K562 (cell line): ENCODE measurements at regions not wholly inside any gene's neighbourhood (a gene's known extent, or its start where the extent isn't known, plus 50 kb on each side); places are given as distances from the start of the nearest gene placed in this dataset.

Source experiments
- BCOR ChIP-seq: fragments of 450-650 bp; IDR thresholded peaks from 2 replicates; pipeline ENCODE4 v1.6.1; 2016
- BHLHE40 ChIP-seq: IDR thresholded peaks from 2 replicates; pipeline ENCODE4 v1.6.1; 2011; ENCODE audit warnings: low read length, improper control_type of control experiment
- DIDO1 ChIP-seq: fragments of 450-650 bp; IDR thresholded peaks from 2 replicates; pipeline ENCODE4 v1.6.1; 2016; ENCODE audit warnings: low read depth, missing biosample characterization, missing genetic modification characterization
- HSF4 ChIP-seq: fragments of 250-450 bp; sonication (Bioruptor Pico); IDR thresholded peaks from 2 replicates; pipeline ENCODE4 v2.1.2; 2022; ENCODE audit warnings: mild to moderate bottlenecking, moderate library complexity, borderline replicate concordance
- L3MBTL2 ChIP-seq: fragments of 450-650 bp; IDR thresholded peaks from 2 replicates; pipeline ENCODE4 v1.6.1; 2016; ENCODE audit warnings: mild to moderate bottlenecking, moderate library complexity
- MTA2 ChIP-seq: fragments of 450-650 bp; IDR thresholded peaks from 2 replicates; pipeline ENCODE4 v1.6.1; 2016; ENCODE audit warnings: low read depth
- PURB ChIP-seq: sonication (generic); formaldehyde crosslinking; IDR thresholded peaks from 2 replicates; pipeline ENCODE4 v1.9.0; 2021; ENCODE audit warnings: low read depth, mild to moderate bottlenecking, missing genetic modification reagents
- ZKSCAN3 ChIP-seq: fragments of 250-450 bp; sonication (Bioruptor Pico); IDR thresholded peaks from 2 replicates; pipeline ENCODE4 v1.4.0; 2020
- ZNF184 ChIP-seq: sonication (generic); formaldehyde crosslinking; IDR thresholded peaks from 2 replicates; pipeline ENCODE4 v1.5.0; 2020; ENCODE audit warnings: missing genetic modification reagents
- ZNF274 ChIP-seq: IDR thresholded peaks from 2 replicates; pipeline ENCODE4 v1.6.1; 2011; ENCODE audit warnings: low read depth, mild to moderate bottlenecking, low read length, moderate library complexity, borderline replicate concordance
- ZNF408 ChIP-seq: fragments of 250-450 bp; sonication (Bioruptor Pico); IDR thresholded peaks from 2 replicates; pipeline ENCODE4 v1.4.0; 2020; ENCODE audit warnings: low read depth, mild to moderate bottlenecking, moderate library complexity
- TF ChIP-seq, protein P1 (sequence below): fragments of 450-650 bp; IDR thresholded peaks from 2 replicates; pipeline ENCODE4 v1.6.1; 2016; ENCODE audit warnings: mild to moderate bottlenecking, moderate library complexity
- TF ChIP-seq, protein P2 (sequence below): fragments of 250-450 bp; sonication (Bioruptor Pico); IDR thresholded peaks from 2 replicates; pipeline ENCODE4 v1.5.0; 2022; ENCODE audit warnings: mild to moderate bottlenecking
- TF ChIP-seq, protein P3 (sequence below): fragments of 250-450 bp; sonication (Bioruptor Pico); IDR thresholded peaks from 2 replicates; pipeline ENCODE4 v1.5.0; 2021
- TF ChIP-seq, protein P4 (sequence below): IDR thresholded peaks from 2 replicates; pipeline ENCODE4 v1.6.1; 2016; ENCODE audit warnings: missing genetic modification characterization, missing compliant biosample characterization

DNA sequence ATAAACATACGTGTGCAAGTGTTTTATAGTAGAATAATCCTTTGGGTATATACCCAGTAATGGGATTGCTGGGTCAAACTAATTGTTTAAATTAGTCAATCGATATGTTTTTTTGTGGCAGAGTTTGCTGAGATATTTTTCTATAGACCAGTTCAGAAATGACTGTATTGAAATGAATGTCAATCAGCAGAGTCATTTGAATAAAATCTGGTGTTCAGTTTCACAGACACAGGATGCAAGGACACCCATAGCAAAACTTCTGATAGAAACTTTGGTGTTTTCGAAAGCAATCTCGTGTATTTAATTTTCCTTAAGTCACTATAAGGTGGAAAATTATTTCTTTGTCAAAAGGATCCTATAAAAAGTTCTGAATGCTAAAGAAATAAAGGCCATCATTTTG is 434.4 kb downstream of the RAP2B start (continued):
- TF ChIP-seq, protein P1, sequence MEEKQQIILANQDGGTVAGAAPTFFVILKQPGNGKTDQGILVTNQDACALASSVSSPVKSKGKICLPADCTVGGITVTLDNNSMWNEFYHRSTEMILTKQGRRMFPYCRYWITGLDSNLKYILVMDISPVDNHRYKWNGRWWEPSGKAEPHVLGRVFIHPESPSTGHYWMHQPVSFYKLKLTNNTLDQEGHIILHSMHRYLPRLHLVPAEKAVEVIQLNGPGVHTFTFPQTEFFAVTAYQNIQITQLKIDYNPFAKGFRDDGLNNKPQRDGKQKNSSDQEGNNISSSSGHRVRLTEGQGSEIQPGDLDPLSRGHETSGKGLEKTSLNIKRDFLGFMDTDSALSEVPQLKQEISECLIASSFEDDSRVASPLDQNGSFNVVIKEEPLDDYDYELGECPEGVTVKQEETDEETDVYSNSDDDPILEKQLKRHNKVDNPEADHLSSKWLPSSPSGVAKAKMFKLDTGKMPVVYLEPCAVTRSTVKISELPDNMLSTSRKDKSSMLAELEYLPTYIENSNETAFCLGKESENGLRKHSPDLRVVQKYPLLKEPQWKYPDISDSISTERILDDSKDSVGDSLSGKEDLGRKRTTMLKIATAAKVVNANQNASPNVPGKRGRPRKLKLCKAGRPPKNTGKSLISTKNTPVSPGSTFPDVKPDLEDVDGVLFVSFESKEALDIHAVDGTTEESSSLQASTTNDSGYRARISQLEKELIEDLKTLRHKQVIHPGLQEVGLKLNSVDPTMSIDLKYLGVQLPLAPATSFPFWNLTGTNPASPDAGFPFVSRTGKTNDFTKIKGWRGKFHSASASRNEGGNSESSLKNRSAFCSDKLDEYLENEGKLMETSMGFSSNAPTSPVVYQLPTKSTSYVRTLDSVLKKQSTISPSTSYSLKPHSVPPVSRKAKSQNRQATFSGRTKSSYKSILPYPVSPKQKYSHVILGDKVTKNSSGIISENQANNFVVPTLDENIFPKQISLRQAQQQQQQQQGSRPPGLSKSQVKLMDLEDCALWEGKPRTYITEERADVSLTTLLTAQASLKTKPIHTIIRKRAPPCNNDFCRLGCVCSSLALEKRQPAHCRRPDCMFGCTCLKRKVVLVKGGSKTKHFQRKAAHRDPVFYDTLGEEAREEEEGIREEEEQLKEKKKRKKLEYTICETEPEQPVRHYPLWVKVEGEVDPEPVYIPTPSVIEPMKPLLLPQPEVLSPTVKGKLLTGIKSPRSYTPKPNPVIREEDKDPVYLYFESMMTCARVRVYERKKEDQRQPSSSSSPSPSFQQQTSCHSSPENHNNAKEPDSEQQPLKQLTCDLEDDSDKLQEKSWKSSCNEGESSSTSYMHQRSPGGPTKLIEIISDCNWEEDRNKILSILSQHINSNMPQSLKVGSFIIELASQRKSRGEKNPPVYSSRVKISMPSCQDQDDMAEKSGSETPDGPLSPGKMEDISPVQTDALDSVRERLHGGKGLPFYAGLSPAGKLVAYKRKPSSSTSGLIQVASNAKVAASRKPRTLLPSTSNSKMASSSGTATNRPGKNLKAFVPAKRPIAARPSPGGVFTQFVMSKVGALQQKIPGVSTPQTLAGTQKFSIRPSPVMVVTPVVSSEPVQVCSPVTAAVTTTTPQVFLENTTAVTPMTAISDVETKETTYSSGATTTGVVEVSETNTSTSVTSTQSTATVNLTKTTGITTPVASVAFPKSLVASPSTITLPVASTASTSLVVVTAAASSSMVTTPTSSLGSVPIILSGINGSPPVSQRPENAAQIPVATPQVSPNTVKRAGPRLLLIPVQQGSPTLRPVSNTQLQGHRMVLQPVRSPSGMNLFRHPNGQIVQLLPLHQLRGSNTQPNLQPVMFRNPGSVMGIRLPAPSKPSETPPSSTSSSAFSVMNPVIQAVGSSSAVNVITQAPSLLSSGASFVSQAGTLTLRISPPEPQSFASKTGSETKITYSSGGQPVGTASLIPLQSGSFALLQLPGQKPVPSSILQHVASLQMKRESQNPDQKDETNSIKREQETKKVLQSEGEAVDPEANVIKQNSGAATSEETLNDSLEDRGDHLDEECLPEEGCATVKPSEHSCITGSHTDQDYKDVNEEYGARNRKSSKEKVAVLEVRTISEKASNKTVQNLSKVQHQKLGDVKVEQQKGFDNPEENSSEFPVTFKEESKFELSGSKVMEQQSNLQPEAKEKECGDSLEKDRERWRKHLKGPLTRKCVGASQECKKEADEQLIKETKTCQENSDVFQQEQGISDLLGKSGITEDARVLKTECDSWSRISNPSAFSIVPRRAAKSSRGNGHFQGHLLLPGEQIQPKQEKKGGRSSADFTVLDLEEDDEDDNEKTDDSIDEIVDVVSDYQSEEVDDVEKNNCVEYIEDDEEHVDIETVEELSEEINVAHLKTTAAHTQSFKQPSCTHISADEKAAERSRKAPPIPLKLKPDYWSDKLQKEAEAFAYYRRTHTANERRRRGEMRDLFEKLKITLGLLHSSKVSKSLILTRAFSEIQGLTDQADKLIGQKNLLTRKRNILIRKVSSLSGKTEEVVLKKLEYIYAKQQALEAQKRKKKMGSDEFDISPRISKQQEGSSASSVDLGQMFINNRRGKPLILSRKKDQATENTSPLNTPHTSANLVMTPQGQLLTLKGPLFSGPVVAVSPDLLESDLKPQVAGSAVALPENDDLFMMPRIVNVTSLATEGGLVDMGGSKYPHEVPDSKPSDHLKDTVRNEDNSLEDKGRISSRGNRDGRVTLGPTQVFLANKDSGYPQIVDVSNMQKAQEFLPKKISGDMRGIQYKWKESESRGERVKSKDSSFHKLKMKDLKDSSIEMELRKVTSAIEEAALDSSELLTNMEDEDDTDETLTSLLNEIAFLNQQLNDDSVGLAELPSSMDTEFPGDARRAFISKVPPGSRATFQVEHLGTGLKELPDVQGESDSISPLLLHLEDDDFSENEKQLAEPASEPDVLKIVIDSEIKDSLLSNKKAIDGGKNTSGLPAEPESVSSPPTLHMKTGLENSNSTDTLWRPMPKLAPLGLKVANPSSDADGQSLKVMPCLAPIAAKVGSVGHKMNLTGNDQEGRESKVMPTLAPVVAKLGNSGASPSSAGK, result no peak
- TF ChIP-seq PURB (CRISPR knock-in tag) (no peak), ZKSCAN3 (no peak), ZNF274 (no peak), BCOR (no peak), L3MBTL2 (no peak), HSF4 (CRISPR knock-in tag) (no peak), ZNF184 (CRISPR knock-in tag) (no peak), ZNF408 (no peak), BHLHE40 (no peak), DIDO1 (tag) (no peak), MTA2 (no peak)
- TF ChIP-seq, protein P2, sequence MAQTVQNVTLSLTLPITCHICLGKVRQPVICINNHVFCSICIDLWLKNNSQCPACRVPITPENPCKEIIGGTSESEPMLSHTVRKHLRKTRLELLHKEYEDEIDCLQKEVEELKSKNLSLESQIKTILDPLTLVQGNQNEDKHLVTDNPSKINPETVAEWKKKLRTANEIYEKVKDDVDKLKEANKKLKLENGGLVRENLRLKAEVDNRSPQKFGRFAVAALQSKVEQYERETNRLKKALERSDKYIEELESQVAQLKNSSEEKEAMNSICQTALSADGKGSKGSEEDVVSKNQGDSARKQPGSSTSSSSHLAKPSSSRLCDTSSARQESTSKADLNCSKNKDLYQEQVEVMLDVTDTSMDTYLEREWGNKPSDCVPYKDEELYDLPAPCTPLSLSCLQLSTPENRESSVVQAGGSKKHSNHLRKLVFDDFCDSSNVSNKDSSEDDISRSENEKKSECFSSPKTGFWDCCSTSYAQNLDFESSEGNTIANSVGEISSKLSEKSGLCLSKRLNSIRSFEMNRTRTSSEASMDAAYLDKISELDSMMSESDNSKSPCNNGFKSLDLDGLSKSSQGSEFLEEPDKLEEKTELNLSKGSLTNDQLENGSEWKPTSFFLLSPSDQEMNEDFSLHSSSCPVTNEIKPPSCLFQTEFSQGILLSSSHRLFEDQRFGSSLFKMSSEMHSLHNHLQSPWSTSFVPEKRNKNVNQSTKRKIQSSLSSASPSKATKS (CRISPR knock-in tag), result no peak
- TF ChIP-seq, protein P3, sequence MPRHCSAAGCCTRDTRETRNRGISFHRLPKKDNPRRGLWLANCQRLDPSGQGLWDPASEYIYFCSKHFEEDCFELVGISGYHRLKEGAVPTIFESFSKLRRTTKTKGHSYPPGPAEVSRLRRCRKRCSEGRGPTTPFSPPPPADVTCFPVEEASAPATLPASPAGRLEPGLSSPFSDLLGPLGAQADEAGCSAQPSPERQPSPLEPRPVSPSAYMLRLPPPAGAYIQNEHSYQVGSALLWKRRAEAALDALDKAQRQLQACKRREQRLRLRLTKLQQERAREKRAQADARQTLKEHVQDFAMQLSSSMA (CRISPR knock-in tag), result no peak
- TF ChIP-seq, protein P4, sequence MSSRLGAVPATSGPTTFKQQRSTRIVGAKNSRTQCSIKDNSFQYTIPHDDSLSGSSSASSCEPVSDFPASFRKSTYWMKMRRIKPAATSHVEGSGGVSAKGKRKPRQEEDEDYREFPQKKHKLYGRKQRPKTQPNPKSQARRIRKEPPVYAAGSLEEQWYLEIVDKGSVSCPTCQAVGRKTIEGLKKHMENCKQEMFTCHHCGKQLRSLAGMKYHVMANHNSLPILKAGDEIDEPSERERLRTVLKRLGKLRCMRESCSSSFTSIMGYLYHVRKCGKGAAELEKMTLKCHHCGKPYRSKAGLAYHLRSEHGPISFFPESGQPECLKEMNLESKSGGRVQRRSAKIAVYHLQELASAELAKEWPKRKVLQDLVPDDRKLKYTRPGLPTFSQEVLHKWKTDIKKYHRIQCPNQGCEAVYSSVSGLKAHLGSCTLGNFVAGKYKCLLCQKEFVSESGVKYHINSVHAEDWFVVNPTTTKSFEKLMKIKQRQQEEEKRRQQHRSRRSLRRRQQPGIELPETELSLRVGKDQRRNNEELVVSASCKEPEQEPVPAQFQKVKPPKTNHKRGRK (tag), result no peak
